PC-9 (cell line): ENCODE measurements at regions not wholly inside any gene's neighbourhood (a gene's known extent, or its start where the extent isn't known, plus 50 kb on each side); places are given as distances from the start of the nearest gene placed in this dataset.
"Not testable (repeated sequence)": the region's sequence is repeated elsewhere in the genome, so short reads cannot be mapped to it uniquely, and the experiment has no call there.

Source experiments
- BruUV-seq: library from RNA; stranded (reverse); fragments of 400-500 nt; replicated peaks from 2 replicates; lab custom pipeline; 2021; lab: Mats Ljungman, UMichigan
- CTCF ChIA-PET: fragments of 300-600 bp; sonication (Branson Sonifier 250); formaldehyde crosslinking; loops from one replicate; lab custom pipeline; 2022; ENCODE audit warnings: antibody characterized with exemption; lab: Charles Lee
- POLR2A ChIA-PET: fragments of 300-600 bp; sonication (Branson Sonifier 250); formaldehyde crosslinking; loops from one replicate; lab custom pipeline; 2022; ENCODE audit warnings: antibody characterized with exemption; ENCODE audit not compliant: unreplicated experiment; lab: Charles Lee
- DNase-seq, 2 experiments: peaks; one replicate each; pipeline versions ENCODE4 v3.0.0 to v3.0.0-alpha.2; 2015 to 2022; ENCODE audit warnings: mixed read lengths in 1 of 2
- H2AFZ ChIP-seq: fragments of 200-600 bp; sonication (generic); 2 replicates; pipeline ENCODE4 v1.8.1; 2017; ENCODE audit warnings: antibody characterized with exemption
- H3F3A ChIP-seq: fragments of 200-600 bp; sonication (generic); 2 replicates; pipeline ENCODE4 v1.8.1; 2017; ENCODE audit warnings: antibody characterized with exemption, mild to moderate bottlenecking, low read depth; ENCODE audit not compliant: insufficient read depth
- H3K27ac ChIP-seq: fragments of 200-600 bp; sonication (generic); 2 replicates; pipeline ENCODE4 v1.6.1; 2016; ENCODE audit warnings: mixed run types
- H3K27me3 ChIP-seq: fragments of 200-600 bp; sonication (generic); 2 replicates; pipeline ENCODE4 v1.6.1; 2016; ENCODE audit warnings: low read depth, mixed run types; ENCODE audit not compliant: insufficient read depth
- H3K36me3 ChIP-seq: fragments of 200-600 bp; sonication (generic); 2 replicates; pipeline ENCODE4 v1.6.1; 2016; ENCODE audit warnings: low read depth, mixed run types
- H3K4me1 ChIP-seq: fragments of 200-600 bp; sonication (generic); replicated peaks from 2 replicates; pipeline ENCODE4 v1.6.1; 2016; ENCODE audit warnings: mixed run types; ENCODE audit not compliant: insufficient read depth
- H3K4me2 ChIP-seq: fragments of 200-600 bp; sonication (generic); 2 replicates; pipeline ENCODE4 v1.6.1; 2017; ENCODE audit warnings: mixed run types
- H3K4me3 ChIP-seq: fragments of 200-600 bp; sonication (generic); 2 replicates; pipeline ENCODE4 v1.6.1; 2016; ENCODE audit warnings: mixed run types
- H3K79me2 ChIP-seq: fragments of 200-600 bp; sonication (generic); 2 replicates; pipeline ENCODE4 v1.6.1; 2017; ENCODE audit warnings: low read depth, mixed run types
- H3K9me2 ChIP-seq: fragments of 200-600 bp; sonication (generic); 2 replicates; pipeline ENCODE4 v1.8.1; 2017; ENCODE audit warnings: mild to moderate bottlenecking; ENCODE audit not compliant: insufficient read depth
- H3K9me3 ChIP-seq: fragments of 200-600 bp; sonication (generic); 2 replicates; pipeline ENCODE4 v1.8.1; 2016; ENCODE audit warnings: low read depth; ENCODE audit not compliant: insufficient read depth
- H4K20me1 ChIP-seq: fragments of 200-600 bp; sonication (generic); 2 replicates; pipeline ENCODE4 v1.8.1; 2017; ENCODE audit not compliant: insufficient read depth
- EZH2 ChIP-seq: fragments of 200-600 bp; sonication (generic); IDR thresholded peaks from 2 replicates; pipeline ENCODE4 v1.8.0; 2017; ENCODE audit warnings: antibody characterized with exemption, low read depth
- intact Hi-C: fragments of 100-400 bp; cut with micrococcal nuclease; formaldehyde crosslinking; loops from one replicate; pipeline ENCODE4 v1.10.0; 2022; ENCODE audit not compliant: unreplicated experiment
- TF ChIP-seq, protein P1 (sequence below): fragments of 200-600 bp; sonication (generic); conservative IDR thresholded peaks from 2 replicates; pipeline ENCODE4 v1.6.1; 2017; ENCODE audit warnings: mixed run types, antibody characterized with exemption, mild to moderate bottlenecking, moderate library complexity

DNA sequence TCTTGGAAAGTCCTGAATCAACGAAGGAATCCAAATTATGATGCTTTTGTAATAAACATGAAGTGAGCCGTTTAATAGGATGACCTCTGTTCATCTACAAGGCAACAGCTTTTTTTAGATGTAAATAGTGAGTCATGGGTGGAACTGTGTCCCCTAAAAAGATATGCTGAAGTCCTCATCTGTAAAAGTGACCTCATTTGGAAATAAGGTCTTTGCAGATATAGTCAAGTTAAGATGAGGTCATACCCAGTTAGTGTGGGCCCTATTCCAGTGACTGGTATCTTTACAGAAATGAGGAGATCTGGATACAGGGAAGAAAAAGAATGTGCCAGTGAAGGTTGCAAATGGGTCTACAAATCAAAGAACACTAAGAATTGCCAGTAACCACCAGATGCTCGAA lies 1287.3 kb upstream of the ADGRL4 start:
- CTCF ChIA-PET = no interaction called here
- Histone ChIP-seq H3F3A (no peaks in the 10 kb centered on the region), H3K9me3 (no peaks in the 10 kb centered on the region), H3K4me1 (no peaks in the 10 kb centered on the region), H3K4me3 (no peak overlapping the region), H3K9me2 (no peaks in the 10 kb centered on the region), H2AFZ (no peak overlapping the region), H3K27me3 (no peaks in the 10 kb centered on the region), H3K79me2 (no peaks in the 10 kb centered on the region), H3K4me2 (no peak overlapping the region), H3K27ac (no peak overlapping the region), H4K20me1 (no peaks in the 10 kb centered on the region), H3K36me3 (no peaks in the 10 kb centered on the region)
- TF ChIP-seq EZH2 = no peak
- TF ChIP-seq, protein P1, sequence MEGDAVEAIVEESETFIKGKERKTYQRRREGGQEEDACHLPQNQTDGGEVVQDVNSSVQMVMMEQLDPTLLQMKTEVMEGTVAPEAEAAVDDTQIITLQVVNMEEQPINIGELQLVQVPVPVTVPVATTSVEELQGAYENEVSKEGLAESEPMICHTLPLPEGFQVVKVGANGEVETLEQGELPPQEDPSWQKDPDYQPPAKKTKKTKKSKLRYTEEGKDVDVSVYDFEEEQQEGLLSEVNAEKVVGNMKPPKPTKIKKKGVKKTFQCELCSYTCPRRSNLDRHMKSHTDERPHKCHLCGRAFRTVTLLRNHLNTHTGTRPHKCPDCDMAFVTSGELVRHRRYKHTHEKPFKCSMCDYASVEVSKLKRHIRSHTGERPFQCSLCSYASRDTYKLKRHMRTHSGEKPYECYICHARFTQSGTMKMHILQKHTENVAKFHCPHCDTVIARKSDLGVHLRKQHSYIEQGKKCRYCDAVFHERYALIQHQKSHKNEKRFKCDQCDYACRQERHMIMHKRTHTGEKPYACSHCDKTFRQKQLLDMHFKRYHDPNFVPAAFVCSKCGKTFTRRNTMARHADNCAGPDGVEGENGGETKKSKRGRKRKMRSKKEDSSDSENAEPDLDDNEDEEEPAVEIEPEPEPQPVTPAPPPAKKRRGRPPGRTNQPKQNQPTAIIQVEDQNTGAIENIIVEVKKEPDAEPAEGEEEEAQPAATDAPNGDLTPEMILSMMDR = no peak
- BruUV-seq = no TSS peak
- no peak for DNase-seq
- POLR2A ChIA-PET = no interaction called here
- intact Hi-C loops = no loop called here

DNA sequence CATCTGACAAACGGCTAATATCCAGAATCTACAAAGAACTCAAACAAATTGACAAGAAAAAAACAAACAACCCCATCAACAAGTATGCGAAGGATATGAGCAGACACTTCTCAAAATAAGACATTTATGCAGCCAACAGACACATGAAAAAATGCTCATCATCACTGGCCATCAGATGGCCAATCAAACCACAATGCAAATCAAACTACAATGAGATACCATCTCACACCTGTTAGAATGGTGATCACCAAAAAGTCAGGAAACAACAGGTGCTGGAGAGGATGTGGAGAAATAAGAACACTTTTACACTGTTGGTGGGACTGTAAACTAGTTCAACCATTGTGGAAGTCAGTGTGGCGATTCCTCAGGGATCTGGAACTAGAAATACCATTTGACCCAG lies 1282.2 kb upstream of the ADGRL4 start:
- H3K36me3 ChIP-seq, H3K4me1 ChIP-seq, H3K79me2 ChIP-seq, DNase-seq, intact Hi-C loops, H4K20me1 ChIP-seq, H3K27me3 ChIP-seq, CTCF ChIA-PET, H3K27ac ChIP-seq, H3K4me2 ChIP-seq, H3K9me3 ChIP-seq, H3K4me3 ChIP-seq, H2AFZ ChIP-seq, BruUV-seq, H3K9me2 ChIP-seq, H3F3A ChIP-seq, POLR2A ChIA-PET: not testable (repeated sequence)

DNA sequence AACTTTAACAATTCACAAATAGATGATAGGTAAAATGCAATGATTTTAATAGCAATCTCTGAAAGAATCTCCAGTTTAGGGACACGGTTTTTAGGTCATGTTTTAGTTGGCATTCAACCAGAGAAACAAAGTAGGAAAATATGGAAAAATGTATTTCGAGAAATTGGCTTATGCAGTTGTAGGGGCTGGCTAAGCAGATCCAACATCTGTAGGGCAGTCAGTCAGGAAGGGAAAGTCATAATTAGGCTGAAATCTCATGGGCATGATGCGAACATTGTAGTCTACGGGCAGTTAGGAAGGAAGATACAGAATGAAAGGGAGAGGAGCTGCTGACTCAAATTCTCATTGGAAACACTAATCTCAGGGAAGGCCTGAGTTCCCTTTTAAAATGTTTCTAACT lies 1276.0 kb upstream of the ADGRL4 start:
- no peak overlapping the region for H2AFZ ChIP-seq

More for the DNA sequence above, 1276.0 kb upstream of the ADGRL4 start:
- CTCF ChIA-PET = no interaction called here
- POLR2A ChIA-PET = no interaction called here
- Histone ChIP-seq H3K9me3 (no peaks in the 10 kb centered on the region), H3K9me2 (no peaks in the 10 kb centered on the region), H3K27me3 (no peaks in the 10 kb centered on the region), H3F3A (no peaks in the 10 kb centered on the region), H3K4me3 (no peak overlapping the region), H3K79me2 (no peaks in the 10 kb centered on the region), H3K4me2 (no peak overlapping the region), H3K36me3 (no peaks in the 10 kb centered on the region), H4K20me1 (no peaks in the 10 kb centered on the region), H3K4me1 (no peaks in the 10 kb centered on the region), H3K27ac (no peak overlapping the region)
- DNase-seq = no peak
- TF ChIP-seq, protein P1 = no peak
- no peak for TF ChIP-seq EZH2
- BruUV-seq = no TSS peak
- intact Hi-C loops = no loop called here
